ENCODE measurements at regions not wholly inside any gene's neighbourhood (a gene's known extent, or its start where the extent isn't known, plus 50 kb on each side); places are given as distances from the start of the nearest gene placed in this dataset.
"Not testable (repeated sequence)": the region's sequence is repeated elsewhere in the genome, so short reads cannot be mapped to it uniquely, and the experiment has no call there.

GRCh38 chr17:33929181-33929724 is 325.8 kb upstream of the CCL2 start:
- Histone ChIP-seq H3K4me3 (replicated peaks in 1 of 3; ENCODE audit: insufficient read depth in 1 of 3, low read depth in 2 of 3, low read length in 3 of 3) (no peak overlapping the region), H3K4me1 (ENCODE audit: insufficient read depth, low read length) (no peaks in the 10 kb centered on the region), H3K9ac (ENCODE audit: insufficient read depth, low read depth, low read length) (no peak overlapping the region), H2AFZ (ENCODE audit: low read length) (no peak overlapping the region), H4K20me1 (ENCODE audit: insufficient read depth, low read length) (no peaks in the 10 kb centered on the region), H3K36me3 (replicated peaks in 1 of 2; ENCODE audit: control insufficient read depth in 1 of 2, insufficient read depth in 2 of 2, low read length in 2 of 2) (no peaks in the 10 kb centered on the region), H3K9me3 (ENCODE audit: low read length) (no peaks in the 10 kb centered on the region), H3K79me2 (ENCODE audit: insufficient read depth, low read length) (no peaks in the 10 kb centered on the region), H3K27me3 (ENCODE audit: control insufficient read depth in 1 of 2, insufficient read depth in 2 of 2, low read length in 2 of 2) (no peaks in the 10 kb centered on the region; a peak in 1 of 5 replicates), H3K27ac (ENCODE audit: extremely low read length, insufficient read depth, low read length) (no peak overlapping the region), H3K4me2 (ENCODE audit: low read depth, low read length) (no peak overlapping the region)
- ChIA-PET POLR2A (no interaction called here), CTCF (ENCODE audit: low intra/inter-chr PET ratio, low total read pairs) (no interaction called here)
- WGBS (ENCODE audit: low lambda C conversion rate): 24% methylated on average over 9 of the region's 9 CpGs
- TF ChIP-seq HMG20B (CRISPR knock-in tag; conservative IDR thresholded peaks at IDR 0.05): no peak
- FAIRE-seq (no peak), ATAC-seq (no peak), DNase-seq (ENCODE audit: low spot score) (no peak)
- no TSS peak for BruUV-seq (replicated peaks)
- in situ Hi-C loops (cut with HindIII; ENCODE audit: extremely low pct_ligation_motif_present, low pct_unique_long_range_greater_than_20kb) (no loop called here), intact Hi-C loops (cut with micrococcal nuclease; ENCODE audit: unreplicated experiment) (no loop called here)

GRCh38 chr17:33931148-33931814 is 323.8 kb upstream of the CCL2 start:
- H3K9ac ChIP-seq (ENCODE audit: insufficient read depth, low read depth, low read length); POLR2A ChIA-PET; FAIRE-seq; H3K4me1 ChIP-seq (ENCODE audit: insufficient read depth, low read length); DNase-seq (ENCODE audit: low spot score); H3K4me3 ChIP-seq (replicated peaks in 1 of 3; ENCODE audit: insufficient read depth in 1 of 3, low read depth in 2 of 3, low read length in 3 of 3); H3K4me2 ChIP-seq (ENCODE audit: low read depth, low read length); in situ Hi-C loops (cut with HindIII; ENCODE audit: extremely low pct_ligation_motif_present, low pct_unique_long_range_greater_than_20kb); H3K79me2 ChIP-seq (ENCODE audit: insufficient read depth, low read length); H3K9me3 ChIP-seq (ENCODE audit: low read length); intact Hi-C loops (cut with micrococcal nuclease; ENCODE audit: unreplicated experiment); ATAC-seq; CTCF ChIA-PET (ENCODE audit: low intra/inter-chr PET ratio, low total read pairs); BruUV-seq (replicated peaks); H3K27ac ChIP-seq (ENCODE audit: extremely low read length, insufficient read depth, low read length); H3K27me3 ChIP-seq (ENCODE audit: control insufficient read depth in 1 of 2, insufficient read depth in 2 of 2, low read length in 2 of 2); H2AFZ ChIP-seq (ENCODE audit: low read length); H3K36me3 ChIP-seq (replicated peaks in 1 of 2; ENCODE audit: control insufficient read depth in 1 of 2, insufficient read depth in 2 of 2, low read length in 2 of 2); H4K20me1 ChIP-seq (ENCODE audit: insufficient read depth, low read length): not testable (repeated sequence)
- 38% methylated on average over 17 of the region's 19 CpGs for WGBS (ENCODE audit: low lambda C conversion rate)

GRCh38 chr17:33932996-33933395 is 322.1 kb upstream of the CCL2 start:
- H3K4me1 ChIP-seq (ENCODE audit: insufficient read depth, low read length): no peaks in the 10 kb centered on the region
- H3K27ac ChIP-seq (ENCODE audit: extremely low read length, insufficient read depth, low read length): no peak overlapping the region
- 39% methylated on average over 2 of the region's 2 CpGs for WGBS (ENCODE audit: low lambda C conversion rate)
- H3K36me3 ChIP-seq (replicated peaks in 1 of 2; ENCODE audit: control insufficient read depth in 1 of 2, insufficient read depth in 2 of 2, low read length in 2 of 2): no peaks in the 10 kb centered on the region
- ChIA-PET CTCF (ENCODE audit: low intra/inter-chr PET ratio, low total read pairs) (no interaction called here), POLR2A (no interaction called here)
- no peak overlapping the region for H3K4me3 ChIP-seq (replicated peaks in 1 of 3; ENCODE audit: insufficient read depth in 1 of 3, low read depth in 2 of 3, low read length in 3 of 3)
- no peak overlapping the region for H3K9ac ChIP-seq (ENCODE audit: insufficient read depth, low read depth, low read length)
- no peak for DNase-seq (ENCODE audit: low spot score)
- H4K20me1 ChIP-seq (ENCODE audit: insufficient read depth, low read length): no peaks in the 10 kb centered on the region
- no peak for ATAC-seq
- BruUV-seq (replicated peaks): no TSS peak
- no peak overlapping the region for H2AFZ ChIP-seq (ENCODE audit: low read length)
- intact Hi-C loops (cut with micrococcal nuclease; ENCODE audit: unreplicated experiment): no loop called here
- H3K4me2 ChIP-seq (ENCODE audit: low read depth, low read length): no peak overlapping the region
- no peak for FAIRE-seq
- H3K27me3 ChIP-seq (ENCODE audit: control insufficient read depth in 1 of 2, insufficient read depth in 2 of 2, low read length in 2 of 2): peaks cover 0 to 5% of the 10 kb centered on the region in 2 experiments; a peak in 2 of 5 replicates
- H3K79me2 ChIP-seq (ENCODE audit: insufficient read depth, low read length): no peaks in the 10 kb centered on the region
- in situ Hi-C loops (cut with HindIII; ENCODE audit: extremely low pct_ligation_motif_present, low pct_unique_long_range_greater_than_20kb): no loop called here
- H3K9me3 ChIP-seq (ENCODE audit: low read length): no peaks in the 10 kb centered on the region
- TF ChIP-seq DDIT3 (CRISPR knock-in tag; IDR thresholded peaks at IDR 0.05) (no peak), MED1 (CRISPR knock-in tag; IDR thresholded peaks at IDR 0.05) (no peak), SOX13 (IDR thresholded peaks at IDR 0.05) (no peak), SOX13 (CRISPR knock-in tag; conservative IDR thresholded peaks at IDR 0.05 in 1 of 2, IDR thresholded peaks at IDR 0.05 in 1 of 2) (no peak), PHF5A (CRISPR knock-in tag; IDR thresholded peaks at IDR 0.05; ENCODE audit: low read depth, unreplicated experiment) (no peak), MYC (CRISPR knock-in tag; IDR thresholded peaks at IDR 0.05; ENCODE audit: borderline replicate concordance) (no peak), PRPF4 (IDR thresholded peaks at IDR 0.05; ENCODE audit: low read depth, low read length, poor library complexity, severe bottlenecking) (no peak), ZNF709 (CRISPR knock-in tag; IDR thresholded peaks at IDR 0.05) (no peak), ZNF432 (CRISPR knock-in tag; IDR thresholded peaks at IDR 0.05; ENCODE audit: borderline replicate concordance) (no peak), TRIM24 (CRISPR knock-in tag; IDR thresholded peaks at IDR 0.05) (no peak), IKZF4 (CRISPR knock-in tag; IDR thresholded peaks at IDR 0.05; ENCODE audit: borderline replicate concordance, low read depth, not compliant biosample characterization) (no peak)

All from HepG2 (cell line).